H1 (cell line): ENCODE measurements at regions not wholly inside any gene's neighbourhood (a gene's known extent, or its start where the extent isn't known, plus 50 kb on each side); places are given as distances from the start of the nearest gene placed in this dataset.

ENCODE experiments used
- CTCF ChIA-PET: fragments of 300-600 bp; sonication (Branson Sonifier 250); formaldehyde crosslinking; loops from one replicate; lab custom pipeline; 2021; ENCODE audit not compliant: partially characterized antibody; lab: Charles Lee
- POLR2A ChIA-PET: fragments of 300-600 bp; sonication (Branson Sonifier 250); formaldehyde crosslinking; loops from one replicate; lab custom pipeline; 2021; ENCODE audit warnings: inconsistent platforms; ENCODE audit not compliant: partially characterized antibody; lab: Charles Lee
- DNase-seq, 2 experiments: peaks; one replicate each; pipeline versions ENCODE4 v3.0.0 to v3.0.0-alpha.2; 2010 to 2022; ENCODE audit warnings: low spot score in 2 of 2, low read depth in 1 of 2, mixed read lengths in 1 of 2
- FAIRE-seq: peaks from 2 replicates; lab custom pipeline; 2011; peaks lifted over from hg19 to GRCh38; lab: Jason Lieb, UNC
- H2AFZ ChIP-seq: 2 replicates; pipeline ENCODE4 v1.8.1; 2012; ENCODE audit warnings: low read length, inconsistent platforms
- H2AK5ac ChIP-seq: 2 replicates; pipeline ENCODE4 v1.6.1; 2013; ENCODE audit warnings: low read depth, low read length
- H2BK120ac ChIP-seq: replicated peaks from 2 replicates; pipeline ENCODE3; 2013; ENCODE audit warnings: low read depth, low read length, inconsistent platforms
- H2BK12ac ChIP-seq: 2 replicates; pipeline ENCODE4 v1.6.1; 2013; ENCODE audit warnings: low read depth, low read length
- H2BK15ac ChIP-seq: 2 replicates; pipeline ENCODE4 v1.6.1; 2013; ENCODE audit warnings: low read length
- H2BK20ac ChIP-seq: 2 replicates; pipeline ENCODE4 v1.6.1; 2013; ENCODE audit warnings: low read length
- H2BK5ac ChIP-seq: 2 replicates; pipeline ENCODE4 v1.6.1; 2013; ENCODE audit warnings: low read depth, low read length
- H3K14ac ChIP-seq: 2 replicates; pipeline ENCODE4 v1.6.1; 2013; ENCODE audit warnings: inconsistent platforms; ENCODE audit not compliant: insufficient read length
- H3K18ac ChIP-seq: 2 replicates; pipeline ENCODE4 v1.6.1; 2013; ENCODE audit warnings: low read length; ENCODE audit errors: extremely low read depth
- H3K23ac ChIP-seq: 2 replicates; pipeline ENCODE4 v1.6.1; 2013; ENCODE audit warnings: inconsistent platforms; ENCODE audit not compliant: insufficient read length
- H3K23me2 ChIP-seq: 2 replicates; pipeline ENCODE4 v1.6.1; 2013; ENCODE audit warnings: low read depth, low read length
- H3K27ac ChIP-seq: 2 replicates; pipeline ENCODE4 v1.6.1; 2011; ENCODE audit warnings: low read depth, low read length, inconsistent platforms
- H3K27me3 ChIP-seq, 4 experiments: replicated peaks in 1 of 4; 1 replicate in 1 of 4; 2 replicates in 3 of 4; pipeline versions ENCODE4 v1.6.1 to v1.8.1; 2011 to 2013; ENCODE audit warnings: low read length in 3 of 4, mild to moderate bottlenecking in 3 of 4, inconsistent platforms in 2 of 4, mixed read lengths in 2 of 4, moderate library complexity in 1 of 4; ENCODE audit not compliant: control insufficient read depth in 3 of 4, insufficient read depth in 3 of 4; ENCODE audit errors: extremely low read depth in 1 of 4
- H3K36me3 ChIP-seq, 4 experiments: 2 replicates each; pipeline versions ENCODE4 v1.6.1 to v1.8.1; 2011 to 2013; ENCODE audit warnings: mild to moderate bottlenecking in 4 of 4, low read length in 3 of 4, moderate library complexity in 2 of 4, control low read depth in 1 of 4, inconsistent platforms in 1 of 4; ENCODE audit not compliant: insufficient read depth in 4 of 4, control insufficient read depth in 2 of 4
- H3K4ac ChIP-seq: replicated peaks from 2 replicates; pipeline ENCODE3; 2013; ENCODE audit warnings: low read length, low read depth, mixed read lengths, inconsistent platforms; ENCODE audit not compliant: insufficient read length
- H3K4me1 ChIP-seq, 4 experiments: replicated peaks in 1 of 4; 1 replicate in 1 of 4; 2 replicates in 3 of 4; pipeline versions ENCODE4 v1.6.1 to v1.8.1; 2011 to 2013; ENCODE audit warnings: low read length in 3 of 4, inconsistent platforms in 2 of 4, mixed read lengths in 1 of 4; ENCODE audit not compliant: insufficient read depth in 4 of 4, control insufficient read depth in 3 of 4
- H3K4me2 ChIP-seq, 2 experiments: 2 replicates each; pipeline versions ENCODE4 v1.6.1 to v1.8.1; 2011 to 2013; ENCODE audit warnings: low read depth in 2 of 2, low read length in 2 of 2, control low read depth in 1 of 2, inconsistent platforms in 1 of 2, mild to moderate bottlenecking in 1 of 2; ENCODE audit not compliant: insufficient read depth in 1 of 2
- H3K4me3 ChIP-seq, 4 experiments: fragments of 200-600, 300-600 bp in 1 of 4; sonication (generic), shearing (Covaris generic), sonication (Bioruptor Twin) in 1 of 4; 2 replicates each; pipeline versions ENCODE4 v1.5.1 to v1.8.1; 2011 to 2016; ENCODE audit warnings: low read length in 4 of 4, low read depth in 3 of 4, control low read depth in 2 of 4, inconsistent platforms in 2 of 4, mild to moderate bottlenecking in 2 of 4, mixed read lengths in 1 of 4, moderate library complexity in 1 of 4; ENCODE audit not compliant: insufficient read depth in 2 of 4; ENCODE audit errors: extremely low read depth in 1 of 4
- H3K56ac ChIP-seq: replicated peaks from 2 replicates; pipeline ENCODE3; 2013; ENCODE audit warnings: low read depth, mild to moderate bottlenecking, mixed read lengths, low read length, inconsistent platforms; ENCODE audit not compliant: insufficient read length
- H3K79me1 ChIP-seq: 2 replicates; pipeline ENCODE4 v1.6.1; 2013; ENCODE audit warnings: low read depth, low read length, control low read depth
- H3K79me2 ChIP-seq, 2 experiments: 2 replicates each; pipeline versions ENCODE4 v1.6.1 to v1.8.1; 2012 to 2013; ENCODE audit warnings: low read length in 2 of 2, mild to moderate bottlenecking in 2 of 2, inconsistent platforms in 1 of 2; ENCODE audit not compliant: insufficient read depth in 2 of 2, control insufficient read depth in 1 of 2
- H3K9ac ChIP-seq, 4 experiments: replicated peaks in 1 of 4; 1 replicate in 1 of 4; 2 replicates in 3 of 4; pipeline versions ENCODE4 v1.6.1 to v1.8.1; 2011 to 2013; ENCODE audit warnings: low read depth in 3 of 4, low read length in 3 of 4, control low read depth in 2 of 4, mild to moderate bottlenecking in 2 of 4, moderate library complexity in 2 of 4, inconsistent platforms in 1 of 4; ENCODE audit errors: extremely low read depth in 1 of 4
- H3K9me3 ChIP-seq, 2 experiments: 2 replicates each; pipeline versions ENCODE4 v1.6.1 to v1.8.1; 2012 to 2013; ENCODE audit warnings: mild to moderate bottlenecking in 2 of 2, moderate library complexity in 2 of 2, control low read depth in 1 of 2, inconsistent platforms in 1 of 2, low read depth in 1 of 2, low read length in 1 of 2, mixed read lengths in 1 of 2; ENCODE audit not compliant: insufficient read depth in 2 of 2
- H4K20me1 ChIP-seq, 2 experiments: replicated peaks in 1 of 2; 2 replicates each; pipeline versions ENCODE3 to v1.8.1; 2011 to 2013; ENCODE audit warnings: inconsistent platforms in 2 of 2, low read length in 2 of 2, mild to moderate bottlenecking in 1 of 2; ENCODE audit not compliant: insufficient read depth in 2 of 2, control insufficient read depth in 1 of 2
- H4K5ac ChIP-seq: 2 replicates; pipeline ENCODE4 v1.6.1; 2013; ENCODE audit warnings: low read length, low read depth, mixed read lengths, inconsistent platforms; ENCODE audit not compliant: insufficient read length
- H4K8ac ChIP-seq: 2 replicates; pipeline ENCODE4 v1.8.0; 2013; ENCODE audit warnings: mild to moderate bottlenecking, moderate library complexity, low read length, inconsistent platforms; ENCODE audit not compliant: insufficient read depth; ENCODE audit errors: extremely low read depth
- H4K91ac ChIP-seq: replicated peaks from 2 replicates; pipeline ENCODE3; 2013; ENCODE audit warnings: low read length, mixed read lengths, inconsistent platforms; ENCODE audit not compliant: insufficient read length
- ASH2L ChIP-seq: fragments of 200-600, 300-600 bp; sonication (generic); IDR thresholded peaks from one replicate; pipeline ENCODE4 v1.7.1; 2017; ENCODE audit warnings: low read length
- CHD1 ChIP-seq: IDR thresholded peaks from 2 replicates; pipeline ENCODE4 v1.6.1; 2012; ENCODE audit warnings: low read depth, low read length, improper control_type of control experiment
- CTBP2 ChIP-seq: IDR thresholded peaks from 2 replicates; pipeline ENCODE4 v1.7.0; 2011; ENCODE audit warnings: borderline replicate concordance, mild to moderate bottlenecking, moderate library complexity, mixed read lengths, low read length; ENCODE audit not compliant: insufficient read depth, insufficient read length
- EGR1 ChIP-seq: IDR thresholded peaks from 2 replicates; pipeline ENCODE4 v1.6.1; 2011; ENCODE audit warnings: low read depth, low read length, borderline replicate concordance
- HDAC2 ChIP-seq, 2 experiments: fragments of 300-600 bp in 1 of 2; sonication (generic) in 1 of 2; IDR thresholded peaks; 2 replicates each; pipeline ENCODE4 v1.6.1; 2011 to 2012; ENCODE audit warnings: low read depth in 2 of 2, low read length in 2 of 2, mild to moderate bottlenecking in 2 of 2, moderate library complexity in 2 of 2, borderline replicate concordance in 1 of 2, inconsistent platforms in 1 of 2
- MAFK ChIP-seq: IDR thresholded peaks from 2 replicates; pipeline ENCODE4 v1.6.1; 2012; ENCODE audit warnings: low read depth, mild to moderate bottlenecking, improper control_type of control experiment, low read length
- NANOG ChIP-seq: IDR thresholded peaks from 2 replicates; pipeline ENCODE4 v1.6.1; 2011; ENCODE audit warnings: low read length, low read depth, mild to moderate bottlenecking, inconsistent platforms; ENCODE audit not compliant: insufficient read depth, poor library complexity, severe bottlenecking
- PHF8 ChIP-seq: fragments of 200-600 bp; sonication (generic); conservative IDR thresholded peaks from 2 replicates; pipeline ENCODE4 v1.7.1; 2012; ENCODE audit warnings: low read depth, mild to moderate bottlenecking, inconsistent platforms, low read length, moderate library complexity
- RBBP5 ChIP-seq: IDR thresholded peaks from 2 replicates; pipeline ENCODE4 v1.7.1; 2012; ENCODE audit warnings: low read depth, mild to moderate bottlenecking, inconsistent platforms, low read length, moderate library complexity, borderline replicate concordance
- RFX5 ChIP-seq: IDR thresholded peaks from 2 replicates; pipeline ENCODE4 v1.6.1; 2011; ENCODE audit warnings: low read depth, low read length, improper control_type of control experiment, borderline replicate concordance
- SP1 ChIP-seq: IDR thresholded peaks from 2 replicates; pipeline ENCODE4 v1.6.1; 2011; ENCODE audit warnings: low read depth, low read length
- TCF12 ChIP-seq: IDR thresholded peaks from 2 replicates; pipeline ENCODE4 v1.6.1; 2011; ENCODE audit warnings: low read depth, mild to moderate bottlenecking, low read length
- YY1 ChIP-seq: IDR thresholded peaks from 2 replicates; pipeline ENCODE4 v1.6.1; 2011; ENCODE audit warnings: low read depth, mild to moderate bottlenecking, low read length
- WGBS, 2 experiments: shearing (Covaris generic) in 1 of 2; methylation state at CpG; one replicate each; pipeline versions ENCODE4 v1.1.6 to v1.1.7; 2013 to 2015; ENCODE audit warnings: low lambda C conversion rate in 2 of 2, mixed read lengths in 2 of 2, inconsistent platforms in 1 of 2, low coverage in 1 of 2, missing lambda C conversion rate in 1 of 2; ENCODE audit not compliant: insufficient replicate concordance in 2 of 2, insufficient coverage in 1 of 2, insufficient read length in 1 of 2; ENCODE audit errors: extremely low coverage in 1 of 2, missing lambda C conversion rate in 1 of 2; 5-methylcytosine and 5-hydroxymethylcytosine counted together

DNA sequence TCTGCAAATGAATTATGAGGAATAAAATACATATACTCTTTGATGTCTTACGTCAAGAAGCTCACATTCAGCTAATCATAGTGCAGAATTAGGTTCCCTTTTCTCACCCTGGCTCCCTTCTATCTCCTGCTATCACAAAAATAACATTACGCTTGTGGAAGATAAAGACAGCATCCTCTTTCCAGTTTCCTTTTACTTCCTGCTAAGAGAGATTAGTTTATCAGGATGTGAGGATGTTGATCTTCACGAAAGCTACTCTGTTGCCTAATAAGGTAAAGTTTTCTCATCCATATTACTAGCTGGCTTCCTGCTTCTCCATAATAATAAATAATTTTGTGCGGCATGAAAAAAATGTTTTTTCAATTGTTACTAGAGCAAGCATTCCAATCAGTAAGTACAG is 217.7 kb upstream of the DCN start:
- H3K4me2 ChIP-seq = no peak overlapping the region
- H3K27ac ChIP-seq = no peak overlapping the region

More for the DNA sequence above, 217.7 kb upstream of the DCN start:
- no peak overlapping the region for H3K18ac ChIP-seq
- no peak overlapping the region for H3K23ac ChIP-seq
- H2BK5ac ChIP-seq = no peak overlapping the region
- H3K56ac ChIP-seq = no peak overlapping the region
- H2BK120ac ChIP-seq = no peak overlapping the region
- H3K9ac ChIP-seq = no peak overlapping the region
- no peak overlapping the region for H2BK20ac ChIP-seq
- no peaks in the 10 kb centered on the region for H3K23me2 ChIP-seq
- CTCF ChIA-PET = interaction anchor here (1.1 to 2.5 kb wide), 2 partner anchors 19 to 603 kb away, joined by 3 to 12 read pairs; no protein-coding TSS in a partner anchor
- no peak overlapping the region for H4K91ac ChIP-seq
- H3K9me3 ChIP-seq = 0 out of 4 replicates have a peak, but pooled peaks cover 0 to 4% of the 10 kb centered on the region in 2 experiments
- no peak overlapping the region for H3K4me3 ChIP-seq
- no peaks in the 10 kb centered on the region for H3K36me3 ChIP-seq
- WGBS, 2 experiments = 93% methylated on average over 4 of the region's 4 CpGs; no CpG with 5 or more reads in 1 of the 2 experiments
- no peak overlapping the region for H3K4ac ChIP-seq
- no peaks in the 10 kb centered on the region for H4K20me1 ChIP-seq
- H2BK15ac ChIP-seq = no peak overlapping the region
- H4K5ac ChIP-seq = no peak overlapping the region
- no peak overlapping the region for H3K14ac ChIP-seq
- no peaks in the 10 kb centered on the region for H3K79me1 ChIP-seq
- H4K8ac ChIP-seq = no peak overlapping the region
- no peak overlapping the region for H2AK5ac ChIP-seq
- H2AFZ ChIP-seq = no peak overlapping the region
- H3K27me3 ChIP-seq = no peaks in the 10 kb centered on the region
- no peaks in the 10 kb centered on the region for H3K4me1 ChIP-seq
- H2BK12ac ChIP-seq = no peak overlapping the region
- TF ChIP-seq CTBP2 (no peak), RFX5 (no peak), YY1 (no peak), EGR1 (no peak), HDAC2 (IDR thresholded peaks at IDR 0.05; ENCODE audit: borderline replicate concordance in 1 of 2, low read depth in 2 of 2, low read length in 2 of 2) (no peak), PHF8 (no peak), RBBP5 (no peak), MAFK (no peak), CHD1 (no peak), TCF12 (no peak), SP1 (no peak), ASH2L (no peak), NANOG (no peak)
- TF ChIP-seq, all 59 proteins: peak for 0
- no peak for FAIRE-seq
- no peak for DNase-seq
- POLR2A ChIA-PET = no interaction called here
- no peaks in the 10 kb centered on the region for H3K79me2 ChIP-seq
